IPS-18c (cell line): ENCODE measurements at regions not wholly inside any gene's neighbourhood (a gene's known extent, or its start where the extent isn't known, plus 50 kb on each side); places are given as distances from the start of the nearest gene placed in this dataset.
"Not testable (repeated sequence)": the region's sequence is repeated elsewhere in the genome, so short reads cannot be mapped to it uniquely, and the experiment has no call there.

Experiments
- H3K4me3 ChIP-seq: 2 replicates; pipeline ENCODE4 v1.7.0; 2013; ENCODE audit warnings: low read depth, mild to moderate bottlenecking, low read length, moderate library complexity; ENCODE audit not compliant: insufficient read depth
- H3K9me3 ChIP-seq: one replicate; pipeline ENCODE4 v1.6.1; 2013; ENCODE audit warnings: mild to moderate bottlenecking, low read length, moderate library complexity; ENCODE audit not compliant: control insufficient read depth, insufficient read depth

DNA sequence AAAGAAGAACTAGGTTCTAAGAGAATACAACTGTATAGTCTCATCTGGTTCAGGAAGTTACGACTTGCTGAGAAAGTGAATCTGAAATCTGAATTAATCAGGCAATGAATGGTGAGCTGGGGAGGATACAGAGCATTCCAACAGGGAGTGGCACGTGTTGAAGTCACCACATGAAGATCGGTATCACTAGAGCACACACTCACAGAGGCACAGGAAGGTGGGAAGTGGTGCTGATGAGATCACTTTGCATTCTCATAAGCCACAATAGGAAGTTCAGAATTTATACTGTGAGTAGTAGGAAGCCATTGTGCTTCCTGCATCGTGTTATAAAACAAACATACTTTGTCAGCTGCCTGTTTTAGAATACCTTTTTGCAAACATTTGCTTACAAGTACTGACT lies 615.0 kb upstream of the DDX18 start:
- Histone ChIP-seq H3K4me3 (no peak overlapping the region), H3K9me3 (no peaks in the 10 kb centered on the region)

DNA sequence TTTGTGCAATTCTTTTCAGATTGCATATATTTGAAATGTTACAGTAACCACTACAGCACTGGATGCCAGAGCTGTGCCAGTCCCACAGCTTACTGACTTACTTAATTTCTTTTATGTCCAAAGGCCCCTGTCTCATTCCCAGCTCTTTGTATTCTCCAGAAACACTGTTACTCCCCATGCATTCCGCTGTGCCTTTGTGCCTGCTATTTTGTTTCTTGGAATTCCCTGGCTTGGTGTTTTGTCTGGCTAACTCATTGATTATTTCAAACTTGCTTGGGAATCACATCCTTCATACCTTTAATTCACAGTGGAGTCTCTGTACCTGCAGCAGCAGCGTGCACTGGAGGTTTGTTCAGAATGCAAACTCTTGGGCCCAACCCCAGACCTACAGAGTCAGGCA lies 601.9 kb upstream of the DDX18 start:
- Histone ChIP-seq H3K9me3 (no peaks in the 10 kb centered on the region), H3K4me3 (no peak overlapping the region)

DNA sequence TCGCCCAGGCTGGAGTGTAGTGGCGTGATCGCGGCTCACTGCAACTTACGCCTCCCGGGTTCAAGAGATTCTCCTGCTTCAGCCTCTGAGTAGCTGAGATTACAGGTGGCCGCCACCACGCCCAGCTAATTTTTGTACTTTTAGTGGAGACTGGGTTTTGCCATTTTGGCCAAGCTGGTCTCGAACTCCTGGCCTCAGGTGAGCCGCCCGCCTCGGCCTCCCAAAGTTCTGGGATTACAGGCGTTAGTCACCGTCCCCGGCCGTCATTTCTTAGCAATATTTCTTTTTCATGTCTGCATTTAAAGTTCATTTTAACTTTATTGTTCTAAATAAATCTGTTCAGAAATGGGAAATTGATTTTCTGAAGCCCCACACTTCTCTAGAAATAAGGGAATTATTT lies 597.3 kb upstream of the DDX18 start:
- H3K4me3 ChIP-seq = no peak overlapping the region
- H3K9me3 ChIP-seq = no peaks in the 10 kb centered on the region

GRCh38 chr2:117222809-117223208 lies 591.7 kb upstream of the DDX18 start:
- H3K4me3 ChIP-seq = no peak overlapping the region
- no peaks in the 10 kb centered on the region for H3K9me3 ChIP-seq

DNA sequence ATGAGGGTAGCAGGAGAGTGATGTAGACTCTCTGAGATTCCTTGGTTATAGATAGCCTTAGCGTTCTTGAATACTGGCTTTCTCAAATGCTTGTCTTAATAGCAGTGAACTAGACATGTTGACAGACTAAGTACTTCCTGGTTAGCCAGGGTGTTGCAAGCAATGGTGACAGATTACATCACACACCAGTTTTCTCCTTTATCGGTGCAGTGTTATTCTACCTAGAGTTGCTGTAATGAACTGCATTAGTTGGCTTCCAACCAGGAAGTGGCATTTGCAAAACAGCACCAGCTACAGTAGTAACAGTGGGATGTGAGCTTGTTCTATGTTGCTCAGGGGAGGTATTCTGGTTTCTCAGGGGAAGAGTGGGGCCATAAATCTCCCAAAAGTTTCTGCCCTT lies 582.2 kb upstream of the DDX18 start:
- Histone ChIP-seq H3K4me3 (no peak overlapping the region), H3K9me3 (no peaks in the 10 kb centered on the region)

GRCh38 chr2:117257362-117257761 lies 557.1 kb upstream of the DDX18 start:
- Histone ChIP-seq H3K4me3 (no peak overlapping the region), H3K9me3 (no peaks in the 10 kb centered on the region)

- no peaks in the 10 kb centered on the region for H3K9me3 ChIP-seq
- H3K4me3 ChIP-seq = no peak overlapping the region
Measured at GRCh38 chr2:117269574-117269973, 544.9 kb upstream of the DDX18 start.

GRCh38 chr2:117271631-117272030 lies 542.9 kb upstream of the DDX18 start:
- Histone ChIP-seq H3K4me3 (no peak overlapping the region), H3K9me3 (no peaks in the 10 kb centered on the region)

GRCh38 chr2:117273009-117273671 lies 541.4 kb upstream of the DDX18 start:
- H3K4me3 ChIP-seq = no peak overlapping the region
- H3K9me3 ChIP-seq = no peaks in the 10 kb centered on the region

- Histone ChIP-seq H3K9me3 (no peaks in the 10 kb centered on the region), H3K4me3 (no peak overlapping the region)
Measured at GRCh38 chr2:117293012-117293411, 521.5 kb upstream of the DDX18 start.

- no peak overlapping the region for H3K4me3 ChIP-seq
- H3K9me3 ChIP-seq = no peaks in the 10 kb centered on the region
Measured at GRCh38 chr2:117299451-117299850, 515.0 kb upstream of the DDX18 start.

GRCh38 chr2:117308861-117309770 lies 505.4 kb upstream of the DDX18 start:
- Histone ChIP-seq H3K9me3 (no peaks in the 10 kb centered on the region), H3K4me3 (no peak overlapping the region)

DNA sequence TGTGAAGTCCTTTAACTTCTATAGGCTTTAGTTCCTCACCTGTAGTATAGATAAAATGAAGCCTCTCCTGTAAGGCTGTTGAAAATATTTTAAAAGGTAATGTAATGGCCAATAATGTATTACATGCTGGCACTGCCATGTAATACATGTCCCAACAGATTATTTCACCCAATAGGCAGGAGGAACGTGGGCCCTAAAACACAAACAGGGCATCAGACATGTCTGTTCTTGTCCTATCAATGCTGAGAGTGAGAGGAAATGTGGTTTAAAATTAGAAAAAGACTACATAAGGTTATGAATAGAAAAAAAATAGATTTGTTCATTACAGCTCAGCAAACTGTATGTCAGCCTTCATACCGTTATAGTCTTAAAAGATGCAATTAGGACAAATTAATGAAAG lies 492.7 kb upstream of the DDX18 start:
- H3K4me3 ChIP-seq = no peak overlapping the region
- H3K9me3 ChIP-seq = no peaks in the 10 kb centered on the region

GRCh38 chr2:117323331-117323730 lies 491.2 kb upstream of the DDX18 start:
- Histone ChIP-seq H3K4me3 (no peak overlapping the region), H3K9me3 (no peaks in the 10 kb centered on the region)

DNA sequence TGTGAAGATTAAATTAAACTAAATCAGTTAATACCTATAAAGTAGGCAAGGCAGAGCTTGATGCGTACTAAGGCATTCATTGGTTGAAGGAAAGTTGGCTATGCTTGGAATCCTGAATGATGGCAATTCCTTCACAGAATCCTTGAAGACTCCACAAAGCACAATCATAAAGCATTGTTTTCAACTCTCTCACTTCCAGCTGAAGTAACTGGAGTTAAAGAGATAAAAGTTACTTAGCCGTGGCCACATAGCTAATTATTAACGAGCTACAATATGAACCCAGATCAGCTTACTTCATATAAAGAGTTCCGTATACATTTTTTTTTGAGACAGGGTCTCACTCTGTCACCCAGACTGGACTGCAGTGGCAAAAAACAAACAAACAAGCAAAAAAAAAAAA lies 483.9 kb upstream of the DDX18 start:
- Histone ChIP-seq H3K9me3 (no peaks in the 10 kb centered on the region), H3K4me3 (no peak overlapping the region)

GRCh38 chr2:117335967-117336366 lies 478.5 kb upstream of the DDX18 start:
- Histone ChIP-seq H3K4me3 (no peak overlapping the region), H3K9me3 (no peaks in the 10 kb centered on the region)

GRCh38 chr2:117336496-117336895 lies 478.0 kb upstream of the DDX18 start:
- H3K4me3 ChIP-seq = no peak overlapping the region
- H3K9me3 ChIP-seq = no peaks in the 10 kb centered on the region

DNA sequence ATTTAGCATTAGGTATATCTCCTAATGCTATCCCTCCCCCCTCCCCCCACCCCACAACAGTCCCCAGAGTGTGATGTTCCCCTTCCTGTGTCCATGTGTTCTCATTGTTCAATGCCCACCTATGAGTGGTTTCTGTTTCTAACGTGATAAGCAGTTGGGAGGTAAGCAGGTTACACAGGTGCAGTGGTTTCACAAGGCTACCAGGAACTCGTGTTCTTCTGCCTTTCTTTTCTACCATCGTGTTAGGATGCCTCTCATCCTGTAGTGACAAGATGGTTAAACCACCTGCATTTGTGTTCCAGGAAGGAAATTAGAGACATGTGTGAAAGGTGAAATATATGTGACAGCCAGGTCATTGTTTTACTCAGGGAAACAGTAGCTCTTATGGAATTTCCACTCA lies 476.5 kb upstream of the DDX18 start:
- H3K4me3 ChIP-seq, H3K9me3 ChIP-seq: not testable (repeated sequence)
